Endothelial cell of umbilical vein (primary cell): ENCODE measurements at regions not wholly inside any gene's neighbourhood (a gene's known extent, or its start where the extent isn't known, plus 50 kb on each side); places are given as distances from the start of the nearest gene placed in this dataset.

Experiments
- BruUV-seq: library from RNA; stranded (reverse); fragments of 400-500 nt; replicated peaks from 2 replicates; lab custom pipeline; 2021; lab: Mats Ljungman, UMichigan
- CTCF ChIA-PET: fragments of 300-600, 350-600 bp; sonication (Branson Sonifier 250); formaldehyde crosslinking; loops from one replicate; lab custom pipeline; 2021; ENCODE audit warnings: antibody characterized with exemption, inconsistent platforms; lab: Charles Lee
- POLR2A ChIA-PET: fragments of 300-600, 350-600 bp; sonication (Branson Sonifier 250); formaldehyde crosslinking; loops from one replicate; lab custom pipeline; 2021; ENCODE audit warnings: antibody characterized with exemption, inconsistent platforms; lab: Charles Lee
- DNase-seq: peaks from one replicate; pipeline ENCODE4 v3.0.0-alpha.2; 2011; ENCODE audit warnings: low read depth, low spot score
- FAIRE-seq: peaks from 2 replicates; lab custom pipeline; 2011; peaks lifted over from hg19 to GRCh38; lab: Jason Lieb, UNC
- H2AFZ ChIP-seq: 2 replicates; pipeline ENCODE4 v1.6.0; 2012; ENCODE audit warnings: low read depth, low read length, control low read depth, inconsistent platforms
- H3K27ac ChIP-seq: 2 replicates; pipeline ENCODE4 v1.5.1; 2011; ENCODE audit warnings: low read depth, mild to moderate bottlenecking, control low read depth, low read length, moderate library complexity; ENCODE audit not compliant: insufficient read depth
- H3K27me3 ChIP-seq, 2 experiments: 2 replicates each; pipeline versions ENCODE4 v1.6.0 to v1.6.1; 2011; ENCODE audit warnings: low read length in 2 of 2, mixed read lengths in 1 of 2; ENCODE audit not compliant: control insufficient read depth in 2 of 2, insufficient read depth in 2 of 2
- H3K36me3 ChIP-seq, 2 experiments: 2 replicates in 1 of 2; 3 replicates in 1 of 2; pipeline ENCODE4 v1.5.1; 2011; ENCODE audit warnings: low read length in 2 of 2, mild to moderate bottlenecking in 1 of 2, moderate library complexity in 1 of 2; ENCODE audit not compliant: control insufficient read depth in 2 of 2, insufficient read depth in 2 of 2; ENCODE audit errors: extremely low read depth in 1 of 2
- H3K4me1 ChIP-seq: 3 replicates; pipeline ENCODE4 v1.5.1; 2011; ENCODE audit warnings: mild to moderate bottlenecking, low read length; ENCODE audit not compliant: control insufficient read depth, insufficient read depth; ENCODE audit errors: extremely low read depth
- H3K4me2 ChIP-seq: 2 replicates; pipeline ENCODE4 v1.6.1; 2011; ENCODE audit warnings: low read length, control low read depth, mixed read lengths; ENCODE audit not compliant: insufficient read depth
- H3K4me3 ChIP-seq, 3 experiments: fragments of 200-600 bp in 1 of 3; sonication (generic), shearing (Covaris generic) in 1 of 3; replicated peaks in 1 of 3; 2 replicates each; pipeline ENCODE4 v1.5.1; 2011 to 2016; ENCODE audit warnings: control low read depth in 3 of 3, low read length in 3 of 3, mild to moderate bottlenecking in 2 of 3, inconsistent platforms in 1 of 3, low read depth in 1 of 3, moderate library complexity in 1 of 3; ENCODE audit not compliant: insufficient read depth in 1 of 3
- H3K79me2 ChIP-seq: 2 replicates; pipeline ENCODE4 v1.6.0; 2012; ENCODE audit warnings: low read length, inconsistent platforms; ENCODE audit not compliant: control insufficient read depth, insufficient read depth
- H3K9ac ChIP-seq: replicated peaks from 2 replicates; pipeline ENCODE3; 2011; ENCODE audit warnings: low read length, control low read depth; ENCODE audit not compliant: insufficient read depth; ENCODE audit errors: extremely low read depth
- H3K9me1 ChIP-seq: replicated peaks from 3 replicates; pipeline ENCODE4 v1.6.0; 2011; ENCODE audit warnings: mild to moderate bottlenecking, low read length; ENCODE audit not compliant: control insufficient read depth, insufficient read depth; ENCODE audit errors: extremely low read depth
- H3K9me3 ChIP-seq: replicated peaks from 2 replicates; pipeline ENCODE4 v1.5.1; 2012; ENCODE audit warnings: low read length, inconsistent platforms; ENCODE audit not compliant: control insufficient read depth, insufficient read depth
- H4K20me1 ChIP-seq: replicated peaks from 2 replicates; pipeline ENCODE3; 2011; ENCODE audit warnings: mild to moderate bottlenecking, low read length; ENCODE audit not compliant: control insufficient read depth, insufficient read depth; ENCODE audit errors: extremely low read depth
- CTCF ChIP-seq, 2 donors: IDR thresholded peaks; 1 replicate in 1 of 2; 2 replicates in 1 of 2; pipeline ENCODE4 v1.5.1; 2011; ENCODE audit warnings: low read length in 2 of 2, mild to moderate bottlenecking in 2 of 2, moderate library complexity in 2 of 2, control low read depth in 1 of 2, inconsistent platforms in 1 of 2, low read depth in 1 of 2; ENCODE audit not compliant: insufficient read depth in 1 of 2; ENCODE audit errors: extremely low read depth in 1 of 2
- EZH2 ChIP-seq: IDR thresholded peaks from 2 replicates; pipeline ENCODE4 v1.6.1; 2012; ENCODE audit warnings: borderline replicate concordance, low read depth, mild to moderate bottlenecking, moderate library complexity, low read length, inconsistent platforms; ENCODE audit not compliant: severe bottlenecking
- FOS ChIP-seq: IDR thresholded peaks from 2 replicates; pipeline ENCODE4 v1.6.1; 2011; ENCODE audit warnings: mild to moderate bottlenecking, low read length, moderate library complexity, borderline replicate concordance; ENCODE audit not compliant: insufficient read depth
- GATA2 ChIP-seq: IDR thresholded peaks from 2 replicates; pipeline ENCODE4 v1.7.0; 2011; ENCODE audit warnings: low read depth, mild to moderate bottlenecking, moderate library complexity, mixed read lengths, low read length; ENCODE audit not compliant: insufficient read length, insufficient read depth
- JUN ChIP-seq: IDR thresholded peaks from 2 replicates; pipeline ENCODE4 v1.6.1; 2011; ENCODE audit warnings: borderline replicate concordance, low read depth; ENCODE audit not compliant: insufficient read length, insufficient read depth
- MAX ChIP-seq: IDR thresholded peaks from 2 replicates; pipeline ENCODE4 v1.6.1; 2011; ENCODE audit not compliant: insufficient read depth, insufficient read length
- MYC ChIP-seq: IDR thresholded peaks from one replicate; pipeline ENCODE4 v1.6.1; 2011; ENCODE audit warnings: mild to moderate bottlenecking, low read depth, low read length
- POLR2A ChIP-seq: IDR thresholded peaks from 2 replicates; pipeline ENCODE4 v1.6.1; 2012; ENCODE audit warnings: low read depth, mild to moderate bottlenecking, control low read depth, low read length
- POLR2AphosphoS5 ChIP-seq: IDR thresholded peaks from 2 replicates; pipeline ENCODE4 v1.6.1; 2012; ENCODE audit warnings: low read depth, mild to moderate bottlenecking, control low read depth, low read length, moderate library complexity; ENCODE audit not compliant: insufficient read depth
- dilution Hi-C: fragments of 300-500 bp; cut with MboI; formaldehyde crosslinking; loops from one replicate; pipeline ENCODE4 v1.15.0; 2019; ENCODE audit warnings: low sequenced_read_pairs; ENCODE audit not compliant: extremely low pct_ligation_motif_present
- intact Hi-C: fragments of 100-400 bp; cut with micrococcal nuclease; formaldehyde crosslinking; loops from one replicate; pipeline ENCODE4 v1.10.0; 2022

- H3K9me1 ChIP-seq, result no peaks in the 10 kb centered on the region
- dilution Hi-C loops, result no loop called here
Observed at GRCh38 chr7:69038915-69039314, 559.4 kb upstream of the AUTS2 start.

More at GRCh38 chr7:69038915-69039314, 559.4 kb upstream of the AUTS2 start:
- FAIRE-seq, result no peak
- intact Hi-C loops, result no loop called here
- CTCF ChIA-PET, result no interaction called here
- DNase-seq, result no peak
- H3K27me3 ChIP-seq, result no peaks in the 10 kb centered on the region
- H3K9me3 ChIP-seq, result peaks cover 5% of the 10 kb centered on the region
- no peak overlapping the region for H3K4me2 ChIP-seq
- H3K4me3 ChIP-seq, result no peak overlapping the region
- H3K4me1 ChIP-seq, result no peaks in the 10 kb centered on the region
- H3K27ac ChIP-seq, result no peak overlapping the region
- H3K9ac ChIP-seq, result no peak overlapping the region
- H3K36me3 ChIP-seq, result no peaks in the 10 kb centered on the region
- no TSS peak for BruUV-seq
- H3K79me2 ChIP-seq, result no peaks in the 10 kb centered on the region
- POLR2A ChIA-PET, result no interaction called here
- H2AFZ ChIP-seq, result no peak overlapping the region
- TF ChIP-seq MAX (no peak), JUN (no peak), POLR2AphosphoS5 (no peak), EZH2 (no peak), GATA2 (no peak), CTCF (IDR thresholded peaks at IDR 0.05; ENCODE audit: extremely low read depth in 1 of 2, insufficient read depth in 1 of 2, low read depth in 1 of 2, low read length in 2 of 2) (no peak), MYC (no peak), POLR2A (no peak), FOS (no peak)
- H4K20me1 ChIP-seq, result no peaks in the 10 kb centered on the region
